ENCODE measurements at regions not wholly inside any gene's neighbourhood (a gene's known extent, or its start where the extent isn't known, plus 50 kb on each side); places are given as distances from the start of the nearest gene placed in this dataset.

DNA sequence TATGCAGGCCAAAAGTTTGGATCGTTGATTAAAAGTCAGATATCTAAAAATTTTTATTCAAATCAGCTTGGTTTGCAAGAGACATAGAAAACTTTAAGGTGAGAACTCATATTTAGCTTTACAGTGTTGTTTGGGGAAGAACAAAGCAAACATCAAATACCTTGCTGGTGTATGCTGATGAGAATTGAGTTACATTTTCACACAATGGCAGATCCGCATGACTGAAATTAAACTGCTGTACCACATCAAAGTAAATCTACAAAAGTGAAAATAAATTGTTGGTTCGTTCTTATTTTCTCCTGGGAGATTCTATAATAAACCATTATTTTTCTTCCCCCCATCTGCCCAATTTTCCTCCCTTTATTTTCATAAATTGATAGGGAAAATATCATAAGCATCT lies 198.2 kb upstream of the PCSK5 start:
- H2AK9ac ChIP-seq (replicated peaks; ENCODE audit: low read depth, low read length, poor library complexity), result no peak overlapping the region
- no peak for DNase-seq
- H2BK120ac ChIP-seq (ENCODE audit: low read depth, low read length), result no peak overlapping the region
- H3K9ac ChIP-seq (ENCODE audit: low read depth, low read length), result no peak overlapping the region
- ChIA-PET POLR2A (ENCODE audit: unreplicated experiment) (no interaction called here), CTCF (no interaction called here)
- 0 out of 2 replicates have a peak, but pooled peaks cover 3% of the 10 kb centered on the region for H3K9me3 ChIP-seq (ENCODE audit: control insufficient read depth, insufficient read depth, low read length)
- no peak overlapping the region for H3K56ac ChIP-seq (ENCODE audit: extremely low read depth, insufficient read depth, low read length)
- H3K27me3 ChIP-seq (ENCODE audit: control insufficient read depth, insufficient read depth, low read length), result no peaks in the 10 kb centered on the region
- H4K20me1 ChIP-seq (ENCODE audit: insufficient read depth, low read length), result no peaks in the 10 kb centered on the region
- TF ChIP-seq USF2 (IDR thresholded peaks at IDR 0.05; ENCODE audit: low read depth, low read length) (no peak), RAD21 (IDR thresholded peaks at IDR 0.05; ENCODE audit: low read length) (no peak), MAFK (IDR thresholded peaks at IDR 0.05; ENCODE audit: low read depth, low read length) (no peak), MXI1 (IDR thresholded peaks at IDR 0.05; ENCODE audit: borderline replicate concordance, low read depth, low read length) (no peak)
- H4K8ac ChIP-seq (ENCODE audit: low read depth in 2 of 2, low read length in 2 of 2), result no peak overlapping the region
- no peak overlapping the region for H3K27ac ChIP-seq (ENCODE audit: insufficient read depth, low read length)
- H3K4me1 ChIP-seq (ENCODE audit: control insufficient read depth, insufficient read depth, low read length), result no peaks in the 10 kb centered on the region
- dilution Hi-C loops (cut with HindIII; ENCODE audit: low sequenced_read_pairs, unreplicated experiment) (no loop called here), in situ Hi-C loops (cut with MboI; ENCODE audit: low sequenced_read_pairs) (no loop called here), intact Hi-C loops (cut with micrococcal nuclease) (no loop called here)
- no peak overlapping the region for H3K4ac ChIP-seq (ENCODE audit: low read depth, low read length)
- WGBS, 2 experiments (ENCODE audit: extremely low coverage in 2 of 2, insufficient read length in 1 of 2), result 100% methylated on average over 1 of the region's 3 CpGs; no CpG with 5 or more reads in 1 of the 2 experiments
- H3K4me2 ChIP-seq (ENCODE audit: low read depth, low read length), result no peak overlapping the region
- no peak overlapping the region for H2BK20ac ChIP-seq (ENCODE audit: low read depth, low read length)
- H4K5ac ChIP-seq (ENCODE audit: low read depth, low read length), result no peak overlapping the region
- no peak overlapping the region for H2AFZ ChIP-seq (replicated peaks; ENCODE audit: low read length, poor library complexity)
- no peak overlapping the region for H3K23ac ChIP-seq (ENCODE audit: low read depth, low read length)
- no peak for ATAC-seq (ENCODE audit: low read depth)
- H3K9me1 ChIP-seq (ENCODE audit: insufficient read depth, low read length), result no peaks in the 10 kb centered on the region
- H2BK15ac ChIP-seq (ENCODE audit: low read depth, low read length), result no peak overlapping the region
- no peak overlapping the region for H3K14ac ChIP-seq (replicated peaks; ENCODE audit: low read depth, low read length)
- no peaks in the 10 kb centered on the region for H3K79me1 ChIP-seq (ENCODE audit: low read depth in 1 of 2, low read length in 2 of 2)
- no peak overlapping the region for H4K91ac ChIP-seq (ENCODE audit: insufficient read depth, low read depth, low read length)
- no peaks in the 10 kb centered on the region for H3K36me3 ChIP-seq (ENCODE audit: control insufficient read depth, insufficient read depth, low read length)
- no TSS peak for BruUV-seq (replicated peaks)
- no peak overlapping the region for H3K18ac ChIP-seq (ENCODE audit: low read depth, low read length)
- no peak overlapping the region for H3K4me3 ChIP-seq (ENCODE audit: insufficient read depth, low read depth, low read length)
- no peak overlapping the region for H2BK5ac ChIP-seq (ENCODE audit: low read depth, low read length, poor library complexity, severe bottlenecking)
- no peak overlapping the region for H2AK5ac ChIP-seq (ENCODE audit: low read depth, low read length)
